ENCODE measurements at regions not wholly inside any gene's neighbourhood (a gene's known extent, or its start where the extent isn't known, plus 50 kb on each side); places are given as distances from the start of the nearest gene placed in this dataset.

GRCh38 chr3:141421186-141421585 lies 52.9 kb downstream of the ZBTB38 start:
- Histone ChIP-seq H3K4me3 (no peak overlapping the region), H3K4me2 (peak overlapping the region; percentile 14), H3K4me1 (peaks cover 67% of the 10 kb centered on the region), H3K9me3 (peaks cover 6% of the 10 kb centered on the region; the same call in 2 of the 3 replicates), H3K27ac (peak overlapping the region; percentile 99 to 100)
- DNase-seq (ENCODE audit: low read depth in 1 of 2, low spot score in 1 of 2): peak in 1 of 2 experiments; percentile 29
- no peak for FAIRE-seq
- 57% methylated on average over 2 of the region's 2 CpGs for WGBS (ENCODE audit: missing lambda C conversion rate)
- ATAC-seq: no peak
- CTCF ChIA-PET: interaction anchor here (0.7 to 3.4 kb wide), 12 partner anchors 10 to 116 kb away, joined by 3 to 11 read pairs (median 3); no protein-coding TSS in a partner anchor
- POLR2A ChIA-PET: interaction anchor here (0.8 to 1.5 kb wide), 2 partner anchors 8 to 110 kb away, joined by 3 to 5 read pairs; no protein-coding TSS in a partner anchor
- TF ChIP-seq PHF8 (IDR thresholded peaks at IDR 0.05; ENCODE audit: borderline replicate concordance, low read depth) (no peak), ESRRA (IDR thresholded peaks at IDR 0.05; ENCODE audit: borderline replicate concordance, low read length) (no peak), RARB (CRISPR knock-in tag; IDR thresholded peaks at IDR 0.05) (no peak), ZSCAN20 (CRISPR knock-in tag; IDR thresholded peaks at IDR 0.05) (no peak), ATOH8 (CRISPR knock-in tag; IDR thresholded peaks at IDR 0.05; ENCODE audit: low read depth) (0 out of 2 replicates have a peak, but pooled peaks have one; percentile 34)

- ATAC-seq (peak; percentile 72 to 85), FAIRE-seq (no peak), DNase-seq (ENCODE audit: low read depth in 1 of 2, low spot score in 1 of 2) (peak in 1 of 2 experiments; percentile 85)
- Histone ChIP-seq H3K4me1 (peaks cover 67% of the 10 kb centered on the region), H3K9me3 (peaks cover 6% of the 10 kb centered on the region; the same call in 2 of the 3 replicates), H3K4me2 (peak overlapping the region; percentile 14), H3K27ac (peak overlapping the region; percentile 99 to 100), H3K4me3 (no peak overlapping the region)
- 41% methylated on average over 4 of the region's 5 CpGs for WGBS (ENCODE audit: missing lambda C conversion rate)
- ChIA-PET POLR2A (interaction anchor here (0.8 to 1.5 kb wide), 3 partner anchors 9 to 110 kb away, joined by 3 to 5 read pairs (median 4); no protein-coding TSS in a partner anchor), CTCF (interaction anchor here (0.7 to 3.4 kb wide), 15 partner anchors 9 to 117 kb away, joined by 3 to 11 read pairs (median 3); no protein-coding TSS in a partner anchor)
- TF ChIP-seq RNF2 (IDR thresholded peaks at IDR 0.05; ENCODE audit: borderline replicate concordance, low read depth) (no peak), CHD2 (IDR thresholded peaks at IDR 0.05; ENCODE audit: low read length, partially characterized antibody) (no peak), KDM5A (IDR thresholded peaks at IDR 0.05) (no peak), CHD4 (IDR thresholded peaks at IDR 0.05; ENCODE audit: borderline replicate concordance) (no peak), KDM1A (IDR thresholded peaks at IDR 0.05; ENCODE audit: low read depth) (no peak), TP53 (CRISPR knock-in tag; IDR thresholded peaks at IDR 0.05) (no peak), HDAC2 (IDR thresholded peaks at IDR 0.05) (no peak), BCL3 (IDR thresholded peaks at IDR 0.05) (no peak), MAZ (IDR thresholded peaks at IDR 0.05; ENCODE audit: borderline replicate concordance, low read depth, low read length) (no peak), FOXS1 (CRISPR knock-in tag; IDR thresholded peaks at IDR 0.05) (no peak), PBX3 (IDR thresholded peaks at IDR 0.05) (no peak), ZNF302 (CRISPR knock-in tag; IDR thresholded peaks at IDR 0.05) (no peak), EHF (CRISPR knock-in tag; IDR thresholded peaks at IDR 0.05) (0 out of 2 replicates have a peak, but pooled peaks have one; percentile 1), ZSCAN20 (CRISPR knock-in tag; IDR thresholded peaks at IDR 0.05) (no peak), HOXA7 (CRISPR knock-in tag; IDR thresholded peaks at IDR 0.05) (no peak), JUN (IDR thresholded peaks at IDR 0.05) (peak in 1 of 2 experiments; percentile 18; a peak in 1 of 5 replicates), GATA3 (IDR thresholded peaks at IDR 0.05; ENCODE audit: borderline replicate concordance) (peak; percentile 77; the same call in 1 of the 2 replicates), USF2 (IDR thresholded peaks at IDR 0.05) (no peak), BHLHE40 (IDR thresholded peaks at IDR 0.05; ENCODE audit: low read depth, low read length) (no peak), PHF8 (IDR thresholded peaks at IDR 0.05; ENCODE audit: borderline replicate concordance, low read depth) (no peak), ESRRA (IDR thresholded peaks at IDR 0.05; ENCODE audit: borderline replicate concordance, low read length) (no peak), ELK1 (IDR thresholded peaks at IDR 0.05; ENCODE audit: low read depth, low read length) (no peak), ZFP36 (IDR thresholded peaks at IDR 0.05; ENCODE audit: borderline replicate concordance, partially characterized antibody) (no peak), POLR2A (IDR thresholded peaks at IDR 0.05; ENCODE audit: low read length) (no peak), MAX (IDR thresholded peaks at IDR 0.05) (peak; percentile 59; the same call in 1 of the 2 replicates), CBX2 (IDR thresholded peaks at IDR 0.05; ENCODE audit: borderline replicate concordance, low read depth) (no peak), HOXB5 (CRISPR knock-in tag; IDR thresholded peaks at IDR 0.05) (peak; percentile 15; the same call in 1 of the 2 replicates), CEBPB (IDR thresholded peaks at IDR 0.05) (no peak), ZC3H11A (IDR thresholded peaks at IDR 0.05) (no peak), MYC (IDR thresholded peaks at IDR 0.05; ENCODE audit: borderline replicate concordance, low read length) (no peak)
Measured at GRCh38 chr3:141421639-141422319, 53.5 kb downstream of the ZBTB38 start.

Measured in A549 (cell line).